Mesenchymal stem cell (in vitro differentiated cells and primary cell): ENCODE measurements at regions not wholly inside any gene's neighbourhood (a gene's known extent, or its start where the extent isn't known, plus 50 kb on each side); places are given as distances from the start of the nearest gene placed in this dataset.

Experiments used
- DNase-seq: peaks from one replicate; pipeline ENCODE4 v3.0.0-alpha.2; 2013
- H2AFZ ChIP-seq: one replicate; pipeline ENCODE4 v1.6.1; 2013; ENCODE audit warnings: low read depth, mild to moderate bottlenecking, control low read depth, inconsistent platforms, low read length, moderate library complexity
- H2AK5ac ChIP-seq: 2 replicates; pipeline ENCODE4 v1.6.1; 2013; ENCODE audit warnings: low read length, moderate library complexity, mild to moderate bottlenecking, inconsistent platforms; ENCODE audit not compliant: severe bottlenecking
- H2BK120ac ChIP-seq: one replicate; pipeline ENCODE4 v1.6.1; 2013; ENCODE audit warnings: low read depth, mild to moderate bottlenecking, inconsistent platforms, low read length, moderate library complexity
- H2BK12ac ChIP-seq, 2 experiments: one replicate each; pipeline ENCODE4 v1.6.1; 2013; ENCODE audit warnings: inconsistent platforms in 2 of 2, low read length in 2 of 2, mild to moderate bottlenecking in 2 of 2, moderate library complexity in 2 of 2, control low read depth in 1 of 2
- H2BK15ac ChIP-seq: one replicate; pipeline ENCODE4 v1.6.1; 2013; ENCODE audit warnings: mild to moderate bottlenecking, low read depth, inconsistent platforms; ENCODE audit not compliant: poor library complexity, severe bottlenecking
- H2BK5ac ChIP-seq: 2 replicates; pipeline ENCODE4 v1.6.1; 2013; ENCODE audit warnings: low read depth, mild to moderate bottlenecking, low read length, control low read depth, inconsistent platforms; ENCODE audit not compliant: poor library complexity, severe bottlenecking
- H3K14ac ChIP-seq, 2 experiments: one replicate each; pipeline ENCODE4 v1.6.1; 2013; ENCODE audit warnings: inconsistent platforms in 2 of 2, low read length in 2 of 2, control low read depth in 1 of 2, mild to moderate bottlenecking in 1 of 2, moderate library complexity in 1 of 2
- H3K18ac ChIP-seq, 2 experiments: one replicate each; pipeline ENCODE4 v1.6.1; 2013; ENCODE audit warnings: inconsistent platforms in 2 of 2, low read length in 2 of 2, control low read depth in 1 of 2, low read depth in 1 of 2, mild to moderate bottlenecking in 1 of 2
- H3K23ac ChIP-seq, 2 experiments: one replicate each; pipeline ENCODE4 v1.6.1; 2013; ENCODE audit warnings: inconsistent platforms in 2 of 2, low read length in 2 of 2, mild to moderate bottlenecking in 2 of 2, moderate library complexity in 2 of 2, control low read depth in 1 of 2
- H3K27ac ChIP-seq: 2 replicates; pipeline ENCODE4 v1.5.1; 2013; ENCODE audit warnings: mild to moderate bottlenecking, moderate library complexity, low read length, control low read depth, inconsistent platforms; ENCODE audit not compliant: poor library complexity, severe bottlenecking
- H3K27me3 ChIP-seq, 2 experiments: 2 replicates each; pipeline versions ENCODE4 v1.6.1 to v1.7.0; 2013; ENCODE audit warnings: low read length in 2 of 2, mild to moderate bottlenecking in 2 of 2, moderate library complexity in 2 of 2, control low read depth in 1 of 2, inconsistent platforms in 1 of 2; ENCODE audit not compliant: control insufficient read depth in 1 of 2, insufficient read depth in 1 of 2
- H3K36me3 ChIP-seq, 2 experiments: 2 replicates each; pipeline versions ENCODE4 v1.6.1 to v1.7.0; 2013; ENCODE audit warnings: low read length in 2 of 2, control low read depth in 1 of 2, inconsistent platforms in 1 of 2, low read depth in 1 of 2, mild to moderate bottlenecking in 1 of 2; ENCODE audit not compliant: insufficient read depth in 2 of 2, control insufficient read depth in 1 of 2
- H3K4ac ChIP-seq, 2 experiments: one replicate each; pipeline ENCODE4 v1.6.1; 2013; ENCODE audit warnings: inconsistent platforms in 2 of 2, low read length in 2 of 2, mild to moderate bottlenecking in 2 of 2, moderate library complexity in 2 of 2, control low read depth in 1 of 2, low read depth in 1 of 2
- H3K4me1 ChIP-seq: 2 replicates; pipeline ENCODE4 v1.6.1; 2013; ENCODE audit warnings: low read depth, low read length, control low read depth; ENCODE audit not compliant: control insufficient read depth, insufficient read depth
- H3K4me2 ChIP-seq: 2 replicates; pipeline ENCODE4 v1.6.1; 2013; ENCODE audit warnings: low read length, mild to moderate bottlenecking, inconsistent platforms; ENCODE audit not compliant: poor library complexity, severe bottlenecking
- H3K4me3 ChIP-seq, 2 experiments: 2 replicates each; pipeline versions ENCODE4 v1.5.1 to v1.7.0; 2013; ENCODE audit warnings: low read length in 2 of 2, mild to moderate bottlenecking in 2 of 2, control low read depth in 1 of 2, low read depth in 1 of 2; ENCODE audit not compliant: insufficient read depth in 1 of 2
- H3K79me1 ChIP-seq: replicated peaks from 2 replicates; pipeline ENCODE4 v1.6.1; 2013; ENCODE audit warnings: mild to moderate bottlenecking, control low read depth, low read length, inconsistent platforms; ENCODE audit not compliant: poor library complexity, severe bottlenecking
- H3K9ac ChIP-seq: 2 replicates; pipeline ENCODE4 v1.7.0; 2013; ENCODE audit warnings: mild to moderate bottlenecking, low read length, moderate library complexity
- H3K9me3 ChIP-seq: 2 replicates; pipeline ENCODE4 v1.7.0; 2013; ENCODE audit warnings: mild to moderate bottlenecking, low read length; ENCODE audit not compliant: control insufficient read depth
- H4K8ac ChIP-seq: one replicate; pipeline ENCODE4 v1.6.1; 2013; ENCODE audit warnings: inconsistent platforms, mild to moderate bottlenecking, low read length, moderate library complexity
- H4K91ac ChIP-seq: one replicate; pipeline ENCODE4 v1.6.1; 2013; ENCODE audit warnings: mild to moderate bottlenecking, low read length, inconsistent platforms
- whole genome bisulfite sequencing: methylation state at CpG from one replicate; pipeline ENCODE4 v1.1.7; 2013; ENCODE audit warnings: mixed read lengths; 5-methylcytosine and 5-hydroxymethylcytosine counted together

DNA sequence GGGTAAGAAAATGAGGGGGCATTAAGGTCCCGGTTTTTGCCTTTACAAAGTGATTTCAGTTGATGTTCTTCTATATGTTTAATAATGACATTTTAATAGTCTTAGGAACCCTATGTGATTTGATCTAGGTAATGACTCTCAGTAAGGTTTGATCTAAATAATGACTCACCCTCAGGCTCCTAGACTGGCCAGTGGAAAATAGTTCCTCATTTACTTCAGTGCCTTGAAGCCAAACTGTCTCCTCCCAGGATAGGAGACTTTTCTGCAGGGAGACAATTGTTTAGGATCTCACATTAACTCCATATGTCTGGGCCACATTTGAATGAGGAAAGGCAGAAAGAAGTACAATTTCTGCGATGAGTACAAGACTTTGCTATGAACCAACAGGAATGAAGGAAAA is 1331.9 kb downstream of the XPNPEP1 start:
- Histone ChIP-seq H3K14ac (no peak overlapping the region), H3K27me3 (no peaks in the 10 kb centered on the region), H3K9me3 (no peaks in the 10 kb centered on the region), H3K79me1 (no peaks in the 10 kb centered on the region), H3K36me3 (no peaks in the 10 kb centered on the region), H2BK5ac (no peak overlapping the region), H2AFZ (no peak overlapping the region), H3K23ac (no peak overlapping the region), H3K27ac (no peak overlapping the region), H4K91ac (no peak overlapping the region), H3K4me3 (no peak overlapping the region), H3K4ac (no peak overlapping the region), H2AK5ac (no peak overlapping the region), H2BK120ac (peak overlapping the region; percentile 5), H3K4me1 (peaks cover 1% of the 10 kb centered on the region), H3K9ac (no peak overlapping the region), H3K18ac (no peak overlapping the region), H4K8ac (no peak overlapping the region), H2BK15ac (no peak overlapping the region), H3K4me2 (no peak overlapping the region), H2BK12ac (no peak overlapping the region)
- 97% methylated on average over 2 of the region's 2 CpGs for WGBS
- no peak for DNase-seq

DNA sequence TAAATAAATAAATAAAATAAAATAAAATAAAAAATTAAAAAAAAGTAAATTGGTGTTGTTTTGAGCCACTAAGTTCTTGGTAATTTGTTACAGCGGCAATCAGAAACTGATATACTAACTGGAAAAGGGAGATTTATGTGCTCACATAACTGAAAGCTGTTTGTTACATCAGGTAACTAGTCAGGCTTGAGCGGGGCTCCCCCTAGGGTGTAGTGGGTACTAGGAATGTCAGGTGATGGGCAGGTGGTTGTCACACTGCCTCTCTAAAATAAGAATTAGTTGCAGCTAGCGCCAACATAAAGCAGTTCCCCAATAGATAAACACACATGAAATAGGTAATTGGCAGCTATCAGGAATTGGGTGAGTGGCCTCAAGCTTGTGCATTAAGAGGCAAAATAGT is 1336.9 kb downstream of the XPNPEP1 start:
- no peaks in the 10 kb centered on the region for H3K4me1 ChIP-seq
- H3K9me3 ChIP-seq: no peaks in the 10 kb centered on the region
- H4K91ac ChIP-seq: no peak overlapping the region
- 74% methylated on average over 2 of the region's 3 CpGs for WGBS
- no peaks in the 10 kb centered on the region for H3K79me1 ChIP-seq
- no peak overlapping the region for H2BK120ac ChIP-seq
- no peak overlapping the region for H3K4me2 ChIP-seq
- H3K27me3 ChIP-seq: no peaks in the 10 kb centered on the region
- no peak overlapping the region for H3K14ac ChIP-seq
- DNase-seq: no peak
- no peak overlapping the region for H3K23ac ChIP-seq
- no peak overlapping the region for H2BK15ac ChIP-seq
- no peaks in the 10 kb centered on the region for H3K36me3 ChIP-seq
- H3K18ac ChIP-seq: no peak overlapping the region
- H2BK5ac ChIP-seq: no peak overlapping the region
- no peak overlapping the region for H3K9ac ChIP-seq
- H2AK5ac ChIP-seq: no peak overlapping the region
- no peak overlapping the region for H2BK12ac ChIP-seq
- no peak overlapping the region for H2AFZ ChIP-seq
- H3K4me3 ChIP-seq: no peak overlapping the region
- H3K27ac ChIP-seq: no peak overlapping the region
- no peak overlapping the region for H3K4ac ChIP-seq
- no peak overlapping the region for H4K8ac ChIP-seq

DNA sequence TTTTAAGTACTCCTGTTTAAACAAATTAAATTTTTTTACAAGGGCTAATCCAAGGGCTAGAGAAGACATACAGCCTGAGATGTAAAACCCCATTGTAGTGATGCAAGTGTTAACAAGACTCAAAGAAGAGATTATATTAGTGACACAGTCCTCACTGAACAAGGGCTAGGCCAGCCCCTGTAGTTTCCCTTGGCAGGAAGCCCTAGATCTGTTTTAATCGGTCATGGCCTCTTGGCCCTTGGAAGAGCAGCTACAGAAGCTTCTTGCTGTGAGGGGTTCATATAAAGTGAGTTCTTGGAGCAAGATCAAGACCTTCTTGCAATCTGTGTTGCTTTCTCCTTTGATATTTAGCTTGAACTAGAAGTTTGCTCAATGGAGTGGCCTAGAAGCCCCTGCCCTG is 1339.4 kb downstream of the XPNPEP1 start:
- Histone ChIP-seq H4K8ac (peak overlapping the region; percentile 80), H2BK5ac (no peak overlapping the region), H2AFZ (no peak overlapping the region), H3K27ac (no peak overlapping the region), H3K9me3 (no peaks in the 10 kb centered on the region), H3K4me3 (no peak overlapping the region), H3K23ac (no peak overlapping the region), H2BK120ac (no peak overlapping the region), H3K4me2 (no peak overlapping the region), H3K4ac (no peak overlapping the region), H4K91ac (no peak overlapping the region), H2BK15ac (no peak overlapping the region), H3K4me1 (no peaks in the 10 kb centered on the region), H3K27me3 (no peaks in the 10 kb centered on the region), H2BK12ac (peak overlapping the region in 1 of 2 experiments; percentile 88), H3K79me1 (no peaks in the 10 kb centered on the region), H3K9ac (no peak overlapping the region), H3K36me3 (no peaks in the 10 kb centered on the region), H2AK5ac (no peak overlapping the region), H3K14ac (no peak overlapping the region), H3K18ac (peak overlapping the region; percentile 34 to 49)
- no peak for DNase-seq
- WGBS: 81% methylated on average over 1 of the region's 1 CpG

DNA sequence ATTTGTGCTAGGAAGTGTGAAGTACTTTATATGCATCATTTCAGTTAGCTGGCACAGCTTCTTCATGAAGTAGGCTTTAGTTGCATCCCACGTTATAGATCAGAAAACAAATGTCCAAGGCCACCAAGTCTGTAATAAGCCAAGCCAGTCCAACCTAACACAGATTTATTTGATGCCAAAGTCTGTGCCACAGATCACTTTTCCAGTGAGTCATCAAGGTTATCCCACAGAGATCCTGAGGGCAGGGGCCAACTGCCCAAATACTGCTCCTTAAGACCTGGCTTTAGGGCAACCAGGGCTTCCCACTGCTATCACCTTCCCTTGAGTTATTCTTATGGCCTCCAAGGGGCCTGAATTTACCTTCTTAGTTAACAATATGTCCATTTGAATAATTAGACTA is 1340.4 kb downstream of the XPNPEP1 start:
- Histone ChIP-seq H4K91ac (no peak overlapping the region), H3K9ac (no peak overlapping the region), H3K14ac (no peak overlapping the region), H3K4ac (peak overlapping the region in 1 of 2 experiments; percentile 51), H2BK5ac (no peak overlapping the region), H3K79me1 (no peaks in the 10 kb centered on the region), H3K36me3 (no peaks in the 10 kb centered on the region), H3K23ac (no peak overlapping the region), H2BK12ac (peak overlapping the region in 1 of 2 experiments; percentile 94), H3K4me2 (no peak overlapping the region), H3K4me1 (no peaks in the 10 kb centered on the region), H4K8ac (no peak overlapping the region), H3K27me3 (no peaks in the 10 kb centered on the region), H2BK15ac (no peak overlapping the region), H3K4me3 (peak overlapping the region in 1 of 2 experiments; percentile 7), H2AK5ac (no peak overlapping the region), H3K27ac (no peak overlapping the region), H2BK120ac (no peak overlapping the region), H2AFZ (no peak overlapping the region), H3K18ac (peak overlapping the region in 1 of 2 experiments; percentile 76), H3K9me3 (no peaks in the 10 kb centered on the region)
- WGBS: 40% methylated on average over 1 of the region's 1 CpG
- DNase-seq: no peak
